ENCODE measurements at regions not wholly inside any gene's neighbourhood (a gene's known extent, or its start where the extent isn't known, plus 50 kb on each side); places are given as distances from the start of the nearest gene placed in this dataset.
"Not testable (repeated sequence)": the region's sequence is repeated elsewhere in the genome, so short reads cannot be mapped to it uniquely, and the experiment has no call there.

DNA sequence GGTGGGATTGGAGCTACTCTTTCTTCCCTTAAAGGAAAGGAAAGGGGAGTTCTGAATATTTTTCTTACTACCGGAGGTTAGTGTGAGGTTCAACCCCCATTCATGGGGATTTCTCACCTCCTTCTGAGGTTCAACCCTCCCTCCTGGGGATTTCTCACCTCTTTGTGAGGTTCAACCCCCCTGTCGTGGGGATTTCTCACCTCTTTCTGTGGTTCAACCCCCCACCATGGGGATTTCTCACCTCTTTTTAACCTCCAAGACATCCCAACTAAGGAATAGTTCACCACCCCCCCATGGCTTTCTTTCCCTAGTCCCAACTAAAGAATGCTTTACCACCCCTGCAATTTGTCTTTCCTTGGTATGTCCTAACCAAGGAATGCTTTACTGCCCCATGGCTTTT, 520.3 kb downstream of the EDEM1 start:
- TF ChIP-seq, protein P1, sequence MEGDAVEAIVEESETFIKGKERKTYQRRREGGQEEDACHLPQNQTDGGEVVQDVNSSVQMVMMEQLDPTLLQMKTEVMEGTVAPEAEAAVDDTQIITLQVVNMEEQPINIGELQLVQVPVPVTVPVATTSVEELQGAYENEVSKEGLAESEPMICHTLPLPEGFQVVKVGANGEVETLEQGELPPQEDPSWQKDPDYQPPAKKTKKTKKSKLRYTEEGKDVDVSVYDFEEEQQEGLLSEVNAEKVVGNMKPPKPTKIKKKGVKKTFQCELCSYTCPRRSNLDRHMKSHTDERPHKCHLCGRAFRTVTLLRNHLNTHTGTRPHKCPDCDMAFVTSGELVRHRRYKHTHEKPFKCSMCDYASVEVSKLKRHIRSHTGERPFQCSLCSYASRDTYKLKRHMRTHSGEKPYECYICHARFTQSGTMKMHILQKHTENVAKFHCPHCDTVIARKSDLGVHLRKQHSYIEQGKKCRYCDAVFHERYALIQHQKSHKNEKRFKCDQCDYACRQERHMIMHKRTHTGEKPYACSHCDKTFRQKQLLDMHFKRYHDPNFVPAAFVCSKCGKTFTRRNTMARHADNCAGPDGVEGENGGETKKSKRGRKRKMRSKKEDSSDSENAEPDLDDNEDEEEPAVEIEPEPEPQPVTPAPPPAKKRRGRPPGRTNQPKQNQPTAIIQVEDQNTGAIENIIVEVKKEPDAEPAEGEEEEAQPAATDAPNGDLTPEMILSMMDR (conservative IDR thresholded peaks at IDR 0.05; ENCODE audit: low read depth, low read length): no peak
- no peak overlapping the region for H3K4me3 ChIP-seq (ENCODE audit: low read length)
- no peak for DNase-seq (ENCODE audit: low read depth)

DNA sequence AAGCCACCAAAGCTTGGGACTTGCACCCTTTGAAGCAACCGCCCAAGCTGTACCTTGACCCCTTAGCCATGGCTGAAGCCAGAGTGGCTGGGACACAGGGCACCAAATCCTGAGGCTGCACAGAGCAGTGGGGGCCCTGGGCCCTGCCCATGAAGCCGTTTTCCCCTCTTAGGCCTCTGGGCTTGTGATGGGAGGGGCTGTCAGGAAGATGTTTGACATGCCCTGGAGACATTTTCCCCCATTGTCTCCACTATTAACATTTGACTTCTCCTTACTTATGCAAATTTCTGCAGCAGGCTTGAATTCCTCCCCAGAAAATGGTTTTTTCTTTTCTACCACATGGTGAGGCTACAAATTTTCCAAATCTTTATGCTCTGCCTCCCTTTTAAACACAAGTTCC, 522.2 kb downstream of the EDEM1 start:
- no peak for DNase-seq (ENCODE audit: low read depth)
- H3K4me3 ChIP-seq (ENCODE audit: low read length): no peak overlapping the region
- TF ChIP-seq, protein P1 (conservative IDR thresholded peaks at IDR 0.05; ENCODE audit: low read depth, low read length): no peak

DNA sequence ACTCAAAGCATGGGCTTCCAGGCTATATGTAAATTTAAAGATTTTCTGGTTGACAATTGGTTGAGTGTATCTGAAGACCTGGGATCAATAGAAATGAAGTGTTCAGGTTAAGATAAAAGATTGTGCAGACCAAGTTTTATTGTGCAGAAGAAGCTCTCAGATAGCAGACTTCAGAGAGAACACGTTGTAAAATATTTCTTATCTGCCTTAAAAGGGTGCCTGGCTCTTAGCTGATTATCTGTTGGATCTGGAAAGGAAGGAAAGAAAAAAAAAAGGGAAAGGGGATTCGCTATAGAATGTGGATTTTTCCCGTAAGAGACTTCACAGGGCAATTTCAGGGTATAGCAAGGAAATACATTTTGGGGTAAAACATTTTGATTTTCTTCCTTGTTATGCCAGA, 523.2 kb downstream of the EDEM1 start:
- H3K4me3 ChIP-seq (ENCODE audit: low read length): no peak overlapping the region
- TF ChIP-seq, protein P1 (conservative IDR thresholded peaks at IDR 0.05; ENCODE audit: low read depth, low read length): no peak
- no peak for DNase-seq (ENCODE audit: low read depth)

DNA sequence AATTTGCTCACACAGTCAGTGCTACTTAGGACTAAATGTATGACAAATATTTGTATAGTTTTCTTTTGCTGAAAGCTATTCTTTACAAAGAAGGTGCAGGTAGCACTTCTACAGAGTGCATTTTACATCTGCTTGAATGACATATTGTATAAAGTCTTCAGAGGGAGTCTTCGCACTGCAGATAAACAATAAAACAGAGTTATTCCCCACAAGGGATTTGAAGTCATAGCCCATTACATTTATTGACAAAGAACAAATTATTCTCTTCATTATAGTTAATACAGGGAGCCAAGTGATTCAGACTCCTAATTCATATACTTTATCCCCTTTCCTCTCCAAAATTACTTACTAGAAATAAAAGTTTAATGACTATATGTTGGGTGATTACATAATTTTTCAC, 529.7 kb downstream of the EDEM1 start:
- TF ChIP-seq, protein P1 (conservative IDR thresholded peaks at IDR 0.05; ENCODE audit: low read depth, low read length): no peak
- H3K4me3 ChIP-seq (ENCODE audit: low read length): no peak overlapping the region
- no peak for DNase-seq (ENCODE audit: low read depth)

DNA sequence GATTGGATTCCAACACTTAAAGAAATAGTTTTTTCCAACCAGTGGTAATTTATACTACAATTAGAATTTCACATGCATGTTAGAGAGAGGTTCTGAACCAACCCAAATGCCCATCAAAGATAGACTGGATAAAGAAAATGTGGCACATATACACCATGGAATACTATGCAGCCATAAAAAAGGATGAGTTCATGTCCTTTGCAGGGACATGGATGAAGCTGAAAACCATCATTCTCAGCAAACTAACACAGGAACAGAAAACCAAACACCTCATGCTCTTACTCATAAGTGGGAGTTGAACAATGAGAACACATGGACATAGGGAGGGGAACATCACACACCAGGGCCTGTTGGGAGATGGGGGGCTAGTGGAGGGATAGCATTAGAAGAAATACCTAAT, 532.2 kb downstream of the EDEM1 start:
- not testable (repeated sequence) for DNase-seq (ENCODE audit: low read depth); H3K4me3 ChIP-seq (ENCODE audit: low read length)

DNA sequence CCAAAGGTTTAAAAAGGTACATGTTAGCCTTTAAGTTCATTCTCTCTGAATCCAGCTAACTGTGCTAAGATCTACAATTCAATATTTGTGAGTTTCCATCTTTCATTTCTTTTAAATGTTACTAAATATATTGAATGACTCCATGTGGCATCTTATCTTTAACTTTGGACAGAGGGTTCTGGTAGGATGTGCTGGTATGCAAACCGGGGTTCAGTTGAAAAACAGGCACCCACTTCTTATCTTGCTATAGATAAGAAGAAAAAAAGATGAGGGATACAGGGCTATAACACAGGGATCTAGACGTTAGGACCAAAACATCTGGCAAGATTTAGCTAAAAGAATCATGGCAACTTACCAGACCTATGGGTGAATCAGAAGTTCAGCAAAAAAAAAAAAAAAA, 538.3 kb downstream of the EDEM1 start:
- TF ChIP-seq, protein P1 (conservative IDR thresholded peaks at IDR 0.05; ENCODE audit: low read depth, low read length): no peak
- no peak overlapping the region for H3K4me3 ChIP-seq (ENCODE audit: low read length)
- no peak for DNase-seq (ENCODE audit: low read depth)

DNA sequence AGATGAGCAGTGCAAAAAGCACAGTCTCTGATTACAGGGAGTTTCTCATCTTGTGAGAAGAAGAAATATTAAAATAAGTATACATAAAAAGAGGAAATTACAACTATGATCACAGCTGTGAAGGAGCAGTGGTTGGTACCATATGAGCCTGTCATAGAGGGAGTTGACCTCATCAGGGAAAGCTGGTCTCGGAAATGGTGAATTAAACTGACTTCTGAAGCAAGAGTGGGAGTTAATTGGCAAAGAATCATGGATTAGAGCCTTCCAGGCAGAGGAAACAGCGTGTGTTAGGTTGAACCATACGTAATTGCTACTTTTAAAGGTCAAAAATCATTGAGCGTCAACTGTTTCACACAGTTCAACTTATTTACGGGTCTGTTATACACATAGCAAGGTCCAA, 539.1 kb downstream of the EDEM1 start:
- TF ChIP-seq, protein P1 (conservative IDR thresholded peaks at IDR 0.05; ENCODE audit: low read depth, low read length): no peak
- DNase-seq (ENCODE audit: low read depth): no peak
- H3K4me3 ChIP-seq (ENCODE audit: low read length): no peak overlapping the region
